HCT116 (cell line): ENCODE measurements at regions not wholly inside any gene's neighbourhood (a gene's known extent, or its start where the extent isn't known, plus 50 kb on each side); places are given as distances from the start of the nearest gene placed in this dataset.

Experiments
- ATAC-seq: fragments of 200-7000 bp; cut with Tn5 transposase; 2 replicates; pipeline ENCODE4 v1.9.1; 2020; ENCODE audit warnings: mild to moderate bottlenecking, moderate library complexity
- BruUV-seq: library from RNA; stranded (reverse); fragments of 400-500 nt; replicated peaks from 2 replicates; lab custom pipeline; 2021; lab: Mats Ljungman, UMichigan
- CTCF ChIA-PET: fragments of 300-600 bp; sonication (Branson Sonifier 250); formaldehyde crosslinking; loops from one replicate; lab custom pipeline; 2021; ENCODE audit warnings: antibody characterized with exemption; lab: Charles Lee
- POLR2A ChIA-PET: fragments of 300-600, 350-600 bp; sonication (Branson Sonifier 250); formaldehyde crosslinking; loops from one replicate; lab custom pipeline; 2021; ENCODE audit warnings: antibody characterized with exemption; lab: Charles Lee
- RAD21 ChIA-PET, 2 experiments: fragments of 300-600 bp; sonication (Branson Sonifier 250); formaldehyde crosslinking; loops; one replicate each; lab custom pipeline; 2023; ENCODE audit warnings: low total read pairs in 2 of 2; ENCODE audit not compliant: uncharacterized antibody in 2 of 2, unreplicated experiment in 2 of 2, low non-redundant PET in 1 of 2; lab: Charles Lee
- DNase-seq: peaks from one replicate; pipeline ENCODE4 v3.0.0-alpha.2; 2010; ENCODE audit warnings: low read depth, low spot score
- H2AFZ ChIP-seq: fragments of 200-600 bp; shearing (Covaris generic), sonication (generic); 2 replicates; pipeline ENCODE4 v1.6.1; 2017; ENCODE audit warnings: low read depth, mixed run types, mixed read lengths, antibody characterized with exemption, low read length; ENCODE audit not compliant: poor library complexity, severe bottlenecking
- H3K27ac ChIP-seq: 2 replicates; pipeline ENCODE4 v1.5.1; 2012; ENCODE audit warnings: low read depth, low read length
- H3K27me3 ChIP-seq: fragments of 200-600 bp; sonication (generic); 2 replicates; pipeline ENCODE4 v1.6.1; 2016; ENCODE audit warnings: mixed run types, low read length, mixed read lengths; ENCODE audit not compliant: insufficient read depth
- H3K36me3 ChIP-seq, 2 experiments: fragments of 200-500 bp in 1 of 2; fragments of 200-600 bp in 1 of 2; sonication (Bioruptor generic) in 1 of 2; sonication (generic) in 1 of 2; 2 replicates each; pipeline versions ENCODE4 v1.5.1 to v1.6.1; 2014 to 2016; ENCODE audit warnings: low read length in 2 of 2, inconsistent platforms in 1 of 2, mixed read lengths in 1 of 2, mixed run types in 1 of 2; ENCODE audit not compliant: insufficient read depth in 2 of 2, control insufficient read depth in 1 of 2
- H3K4me1 ChIP-seq, 2 experiments: fragments of 200-600 bp in 1 of 2; sonication (generic) in 1 of 2; 2 replicates each; pipeline versions ENCODE4 v1.5.1 to v1.6.1; 2012 to 2017; ENCODE audit warnings: low read length in 2 of 2, inconsistent platforms in 1 of 2, mild to moderate bottlenecking in 1 of 2, mixed read lengths in 1 of 2, mixed run types in 1 of 2, moderate library complexity in 1 of 2; ENCODE audit not compliant: insufficient read depth in 2 of 2, control insufficient read depth in 1 of 2
- H3K4me2 ChIP-seq: fragments of 200-600 bp; sonication (generic); 2 replicates; pipeline ENCODE4 v1.6.1; 2017; ENCODE audit warnings: mixed run types, low read length, mixed read lengths
- H3K4me3 ChIP-seq, 2 experiments: fragments of 200-600 bp in 1 of 2; sonication (generic) in 1 of 2; replicated peaks in 1 of 2; 2 replicates each; pipeline ENCODE4 v1.5.1; 2011 to 2016; ENCODE audit warnings: low read length in 2 of 2, control low read depth in 1 of 2, low read depth in 1 of 2, mild to moderate bottlenecking in 1 of 2, mixed read lengths in 1 of 2, mixed run types in 1 of 2
- H3K79me2 ChIP-seq: fragments of 200-600 bp; sonication (generic); 2 replicates; pipeline ENCODE4 v1.6.1; 2017; ENCODE audit warnings: mild to moderate bottlenecking, mixed run types, low read length, moderate library complexity, mixed read lengths; ENCODE audit not compliant: insufficient read depth
- H3K9ac ChIP-seq: fragments of 200-600 bp; sonication (generic); 2 replicates; pipeline ENCODE4 v1.6.1; 2016; ENCODE audit warnings: low read length, mixed read lengths
- H3K9me2 ChIP-seq: fragments of 200-600 bp; sonication (generic), shearing (Covaris generic); 2 replicates; pipeline ENCODE4 v1.6.1; 2017; ENCODE audit warnings: mixed run types, mild to moderate bottlenecking, moderate library complexity; ENCODE audit not compliant: insufficient read depth
- H3K9me3 ChIP-seq, 2 experiments: fragments of 200-500 bp in 1 of 2; fragments of 200-600 bp in 1 of 2; sonication (Bioruptor generic) in 1 of 2; sonication (generic) in 1 of 2; 2 replicates each; pipeline ENCODE4 v1.6.1; 2014 to 2017; ENCODE audit warnings: low read length in 2 of 2, mixed read lengths in 2 of 2, inconsistent platforms in 1 of 2, low read depth in 1 of 2, mild to moderate bottlenecking in 1 of 2, mixed run types in 1 of 2, moderate library complexity in 1 of 2; ENCODE audit not compliant: control insufficient read depth in 1 of 2, insufficient read depth in 1 of 2
- H4K20me1 ChIP-seq: fragments of 200-600 bp; sonication (generic), shearing (Covaris generic); 2 replicates; pipeline ENCODE4 v1.6.1; 2017; ENCODE audit warnings: mixed run types, mild to moderate bottlenecking, moderate library complexity; ENCODE audit not compliant: insufficient read depth
- CTCF ChIP-seq, 3 experiments: fragments of 200-600 bp in 1 of 3; sonication (generic) in 1 of 3; IDR thresholded peaks in 2 of 3; conservative IDR thresholded peaks in 1 of 3; 2 replicates each; pipeline ENCODE4 v1.5.1; 2012 to 2017; ENCODE audit warnings: low read depth in 2 of 3, low read length in 2 of 3, antibody characterized with exemption in 1 of 3, borderline replicate concordance in 1 of 3, control low read depth in 1 of 3, mild to moderate bottlenecking in 1 of 3, mixed read lengths in 1 of 3, mixed run types in 1 of 3, moderate library complexity in 1 of 3; ENCODE audit not compliant: insufficient read depth in 1 of 3
- EZH2 ChIP-seq: fragments of 200-600 bp; sonication (generic); IDR thresholded peaks from 2 replicates; pipeline ENCODE4 v1.6.1; 2017; ENCODE audit warnings: antibody characterized with exemption, mixed run types
- EZH2phosphoT487 ChIP-seq: fragments of 200-600 bp; IDR thresholded peaks from 2 replicates; pipeline ENCODE4 v1.6.1; 2018; ENCODE audit warnings: antibody characterized with exemption, borderline replicate concordance
- FOSL1 ChIP-seq: IDR thresholded peaks from 2 replicates; pipeline ENCODE4 v1.6.1; 2012; ENCODE audit warnings: low read depth
- MAX ChIP-seq: IDR thresholded peaks from 2 replicates; pipeline ENCODE4 v1.6.1; 2012
- POLR2A ChIP-seq: IDR thresholded peaks from 2 replicates; pipeline ENCODE4 v1.7.0; 2011; ENCODE audit warnings: borderline replicate concordance; ENCODE audit not compliant: insufficient read depth, insufficient read length; ENCODE audit errors: extremely low read depth
- POLR2AphosphoS5 ChIP-seq: IDR thresholded peaks from 2 replicates; pipeline ENCODE4 v1.6.1; 2011; ENCODE audit warnings: mild to moderate bottlenecking, low read depth, low read length, moderate library complexity
- SIN3A ChIP-seq: IDR thresholded peaks from 2 replicates; pipeline ENCODE4 v1.6.1; 2012; ENCODE audit warnings: low read depth
- SP1 ChIP-seq: IDR thresholded peaks from 2 replicates; pipeline ENCODE4 v1.6.1; 2012; ENCODE audit warnings: low read depth
- TCF7L2 ChIP-seq: IDR thresholded peaks from 2 replicates; pipeline ENCODE4 v1.7.0; 2011; ENCODE audit warnings: borderline replicate concordance, inconsistent platforms; ENCODE audit not compliant: insufficient read depth, insufficient read length; ENCODE audit errors: extremely low read depth
- ZBTB33 ChIP-seq: IDR thresholded peaks from 2 replicates; pipeline ENCODE4 v1.6.1; 2011; ENCODE audit warnings: mild to moderate bottlenecking, low read length, moderate library complexity; ENCODE audit not compliant: insufficient replicate concordance; ENCODE audit errors: extremely low read depth
- intact Hi-C: fragments of 100-400 bp; cut with micrococcal nuclease; formaldehyde crosslinking; loops from 2 replicates; pipeline ENCODE4 v1.10.0; 2022
- TF ChIP-seq, protein P1 (sequence below): IDR thresholded peaks from 2 replicates; pipeline ENCODE4 v1.6.1; 2012

DNA sequence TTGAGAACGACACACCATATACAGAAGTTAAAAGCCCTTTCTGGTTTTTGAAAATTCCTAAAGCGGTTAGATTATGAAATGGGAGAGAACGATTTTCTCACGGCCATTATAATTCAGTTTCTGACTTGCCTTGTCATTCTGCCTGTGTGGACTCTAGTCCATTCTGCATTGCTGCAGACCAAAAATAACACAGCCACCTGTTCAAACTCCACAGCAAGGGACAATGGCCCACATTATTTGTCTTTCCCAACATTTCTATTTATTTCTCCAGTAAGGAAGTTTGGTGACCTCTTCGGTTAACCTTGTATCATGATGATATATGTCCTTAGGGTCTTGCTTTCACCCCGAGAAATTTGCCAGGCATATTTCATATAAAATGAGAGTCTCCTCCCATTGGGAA, 497.7 kb downstream of the BRINP1 start:
- no peak for DNase-seq

More for the DNA sequence above, 497.7 kb downstream of the BRINP1 start:
- no peak overlapping the region for H3K4me3 ChIP-seq
- no peak overlapping the region for H2AFZ ChIP-seq
- no peak overlapping the region for H3K4me2 ChIP-seq
- RAD21 ChIA-PET, result no interaction called here
- POLR2A ChIA-PET, result no interaction called here
- CTCF ChIA-PET, result no interaction called here
- intact Hi-C loops, result no loop called here
- H3K79me2 ChIP-seq, result no peaks in the 10 kb centered on the region
- no peaks in the 10 kb centered on the region for H3K27me3 ChIP-seq
- H3K4me1 ChIP-seq, result no peaks in the 10 kb centered on the region
- H3K36me3 ChIP-seq, result no peaks in the 10 kb centered on the region
- no peak overlapping the region for H3K27ac ChIP-seq
- ATAC-seq, result no peak
- no peaks in the 10 kb centered on the region for H3K9me2 ChIP-seq
- BruUV-seq, result no TSS peak
- peaks cover 12 to 19% of the 10 kb centered on the region in 2 experiments; a peak in 2 of 4 replicates for H3K9me3 ChIP-seq
- no peak overlapping the region for H3K9ac ChIP-seq
- TF ChIP-seq SIN3A (no peak), POLR2AphosphoS5 (no peak), MAX (no peak), TCF7L2 (no peak), EZH2phosphoT487 (no peak), ZBTB33 (no peak), EZH2 (no peak), FOSL1 (no peak), SP1 (no peak), CTCF (IDR thresholded peaks at IDR 0.05 in 2 of 3, conservative IDR thresholded peaks at IDR 0.05 in 1 of 3; ENCODE audit: borderline replicate concordance in 1 of 3, insufficient read depth in 1 of 3, low read depth in 2 of 3, low read length in 2 of 3) (no peak), POLR2A (no peak)
- TF ChIP-seq, protein P1, sequence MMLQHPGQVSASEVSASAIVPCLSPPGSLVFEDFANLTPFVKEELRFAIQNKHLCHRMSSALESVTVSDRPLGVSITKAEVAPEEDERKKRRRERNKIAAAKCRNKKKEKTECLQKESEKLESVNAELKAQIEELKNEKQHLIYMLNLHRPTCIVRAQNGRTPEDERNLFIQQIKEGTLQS, result no peak
- TF ChIP-seq, all 23 proteins: peak for 0
- H4K20me1 ChIP-seq, result no peaks in the 10 kb centered on the region
